ENCODE measurements at regions not wholly inside any gene's neighbourhood (a gene's known extent, or its start where the extent isn't known, plus 50 kb on each side); places are given as distances from the start of the nearest gene placed in this dataset.
"Not testable (repeated sequence)": the region's sequence is repeated elsewhere in the genome, so short reads cannot be mapped to it uniquely, and the experiment has no call there.

DNA sequence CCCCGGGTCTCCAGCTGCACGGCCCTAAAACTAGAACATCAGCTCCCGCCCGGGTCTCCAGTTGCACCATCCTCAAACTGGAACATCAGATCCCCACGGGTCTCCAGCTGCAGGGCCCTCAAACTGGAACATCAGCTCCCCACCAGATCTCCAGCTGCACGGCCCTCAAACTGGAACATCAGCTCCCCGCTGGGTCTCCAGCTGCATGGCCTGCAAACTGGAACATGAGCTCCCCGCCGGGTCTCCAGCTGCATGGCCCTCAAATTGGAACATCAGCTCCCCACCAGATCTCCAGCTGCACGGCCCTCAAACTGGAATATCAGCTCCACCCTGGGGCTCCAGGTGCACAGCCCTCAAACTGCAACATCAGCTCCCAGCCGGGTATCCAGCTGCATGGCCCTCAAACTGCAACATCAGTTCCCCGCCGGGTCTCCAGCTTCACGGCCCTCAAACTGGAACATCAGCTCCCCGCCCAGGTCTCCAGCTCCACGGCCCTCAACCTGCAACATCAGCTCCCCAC lies 93.5 kb upstream of the LPCAT1 start:
- TF ChIP-seq, protein P1, sequence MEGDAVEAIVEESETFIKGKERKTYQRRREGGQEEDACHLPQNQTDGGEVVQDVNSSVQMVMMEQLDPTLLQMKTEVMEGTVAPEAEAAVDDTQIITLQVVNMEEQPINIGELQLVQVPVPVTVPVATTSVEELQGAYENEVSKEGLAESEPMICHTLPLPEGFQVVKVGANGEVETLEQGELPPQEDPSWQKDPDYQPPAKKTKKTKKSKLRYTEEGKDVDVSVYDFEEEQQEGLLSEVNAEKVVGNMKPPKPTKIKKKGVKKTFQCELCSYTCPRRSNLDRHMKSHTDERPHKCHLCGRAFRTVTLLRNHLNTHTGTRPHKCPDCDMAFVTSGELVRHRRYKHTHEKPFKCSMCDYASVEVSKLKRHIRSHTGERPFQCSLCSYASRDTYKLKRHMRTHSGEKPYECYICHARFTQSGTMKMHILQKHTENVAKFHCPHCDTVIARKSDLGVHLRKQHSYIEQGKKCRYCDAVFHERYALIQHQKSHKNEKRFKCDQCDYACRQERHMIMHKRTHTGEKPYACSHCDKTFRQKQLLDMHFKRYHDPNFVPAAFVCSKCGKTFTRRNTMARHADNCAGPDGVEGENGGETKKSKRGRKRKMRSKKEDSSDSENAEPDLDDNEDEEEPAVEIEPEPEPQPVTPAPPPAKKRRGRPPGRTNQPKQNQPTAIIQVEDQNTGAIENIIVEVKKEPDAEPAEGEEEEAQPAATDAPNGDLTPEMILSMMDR (IDR thresholded peaks at IDR 0.05 in 8 of 11, conservative IDR thresholded peaks at IDR 0.05 in 3 of 11), result not testable (repeated sequence)
- not testable (repeated sequence) for TF ChIP-seq POLR2A (IDR thresholded peaks at IDR 0.05)

All from spleen (tissue), 7 donors.